ENCODE measurements at regions not wholly inside any gene's neighbourhood (a gene's known extent, or its start where the extent isn't known, plus 50 kb on each side); places are given as distances from the start of the nearest gene placed in this dataset.

GRCh38 chr3:59412516-59412915 lies 362.7 kb upstream of the CFAP20DC start:
- Histone ChIP-seq H3K36me3 (no peaks in the 10 kb centered on the region), H3K4me1 (no peaks in the 10 kb centered on the region), H3K9me3 (no peaks in the 10 kb centered on the region), H3K27ac (no peak overlapping the region), H3K4me3 (no peak overlapping the region), H3K27me3 (no peaks in the 10 kb centered on the region)
- intact Hi-C loops (cut with DNase I): no loop called here
- WGBS, 4 donors: 61 to 82% (median 74%) methylated on average over 5 of the region's 5 CpGs
- ATAC-seq (no peak), DNase-seq (no peak)
- TF ChIP-seq CTCF (IDR thresholded peaks at IDR 0.05) (no peak), POLR2A (IDR thresholded peaks at IDR 0.05) (no peak)

- Histone ChIP-seq H3K27me3 (no peaks in the 10 kb centered on the region), H3K9me3 (no peaks in the 10 kb centered on the region), H3K4me3 (no peak overlapping the region), H3K27ac (no peak overlapping the region), H3K36me3 (no peaks in the 10 kb centered on the region), H3K4me1 (no peaks in the 10 kb centered on the region)
- TF ChIP-seq POLR2A (IDR thresholded peaks at IDR 0.05) (no peak), CTCF (IDR thresholded peaks at IDR 0.05) (no peak)
- intact Hi-C loops (cut with DNase I): no loop called here
- ATAC-seq: no peak
- 68 to 87% (median 79%) methylated on average over 1 of the region's 1 CpG for WGBS, 4 donors
- no peak for DNase-seq
Measured at GRCh38 chr3:59411694-59412093, 361.9 kb upstream of the CFAP20DC start.

- DNase-seq: no peak
- Histone ChIP-seq H3K9me3 (no peaks in the 10 kb centered on the region), H3K36me3 (no peaks in the 10 kb centered on the region), H3K4me3 (no peak overlapping the region), H3K27me3 (no peaks in the 10 kb centered on the region), H3K27ac (no peak overlapping the region), H3K4me1 (no peaks in the 10 kb centered on the region)
- intact Hi-C loops (cut with DNase I): no loop called here
- 65 to 80% (median 70%) methylated on average over 2 of the region's 2 CpGs for WGBS, 4 donors
- TF ChIP-seq CTCF (IDR thresholded peaks at IDR 0.05) (no peak), POLR2A (IDR thresholded peaks at IDR 0.05) (no peak)
- no peak for ATAC-seq
Measured at GRCh38 chr3:59411186-59411585, 361.4 kb upstream of the CFAP20DC start.

GRCh38 chr3:59408047-59408624 lies 358.3 kb upstream of the CFAP20DC start:
- H3K4me1 ChIP-seq: no peaks in the 10 kb centered on the region
- no peak for ATAC-seq
- no peak overlapping the region for H3K4me3 ChIP-seq
- WGBS, 4 donors: 64 to 77% (median 76%) methylated on average over 2 of the region's 2 CpGs
- H3K36me3 ChIP-seq: no peaks in the 10 kb centered on the region
- intact Hi-C loops (cut with DNase I): no loop called here
- no peak for DNase-seq
- H3K27ac ChIP-seq: no peak overlapping the region
- H3K9me3 ChIP-seq: no peaks in the 10 kb centered on the region
- TF ChIP-seq CTCF (IDR thresholded peaks at IDR 0.05): no peak
- no peak for TF ChIP-seq POLR2A (IDR thresholded peaks at IDR 0.05)
- H3K27me3 ChIP-seq: no peaks in the 10 kb centered on the region

Measured in heart left ventricle (tissue), 16 donors.